IMR-90 (cell line): ENCODE measurements at regions not wholly inside any gene's neighbourhood (a gene's known extent, or its start where the extent isn't known, plus 50 kb on each side); places are given as distances from the start of the nearest gene placed in this dataset.

Experiments used
- ATAC-seq: fragments of 200-7000 bp; cut with Tn5 transposase; 2 replicates; pipeline ENCODE4 v1.9.1; 2020; ENCODE audit warnings: low read depth, mild to moderate bottlenecking, moderate library complexity
- BruUV-seq: library from RNA; stranded (reverse); fragments of 400-500 nt; replicated peaks from 2 replicates; lab custom pipeline; 2021; lab: Mats Ljungman, UMichigan
- CTCF ChIA-PET: fragments of 300-600 bp; formaldehyde crosslinking; extraction: SDS; loops from one replicate; lab custom pipeline; 2021; ENCODE audit warnings: antibody characterized with exemption; lab: Yijun Ruan, JAX
- POLR2A ChIA-PET: fragments of 300-600 bp; sonication (Branson Sonifier 250); formaldehyde crosslinking; loops from one replicate; lab custom pipeline; 2022; ENCODE audit warnings: antibody characterized with exemption; ENCODE audit not compliant: unreplicated experiment; lab: Charles Lee
- DNase-seq: peaks from one replicate; pipeline ENCODE4 v3.0.0; 2013
- H2AFZ ChIP-seq: replicated peaks from 2 replicates; pipeline ENCODE3; 2013; ENCODE audit warnings: low read length, mild to moderate bottlenecking; ENCODE audit not compliant: poor library complexity
- H2AK5ac ChIP-seq: 2 replicates; pipeline ENCODE4 v1.6.1; 2013; ENCODE audit warnings: low read depth, low read length, inconsistent platforms
- H2AK9ac ChIP-seq: replicated peaks from 2 replicates; pipeline ENCODE3; 2013; ENCODE audit warnings: mild to moderate bottlenecking, low read depth, low read length, moderate library complexity; ENCODE audit not compliant: poor library complexity
- H2BK120ac ChIP-seq: 2 replicates; pipeline ENCODE4 v1.6.1; 2013; ENCODE audit warnings: low read depth, low read length, inconsistent platforms
- H2BK15ac ChIP-seq: 3 replicates; pipeline ENCODE4 v1.6.1; 2013; ENCODE audit warnings: low read depth, low read length, inconsistent platforms
- H2BK20ac ChIP-seq: 2 replicates; pipeline ENCODE4 v1.6.1; 2013; ENCODE audit warnings: low read depth, mild to moderate bottlenecking, inconsistent platforms, low read length, moderate library complexity
- H2BK5ac ChIP-seq: 2 replicates; pipeline ENCODE4 v1.6.1; 2013; ENCODE audit warnings: mild to moderate bottlenecking, low read depth, low read length, inconsistent platforms; ENCODE audit not compliant: poor library complexity, severe bottlenecking
- H3K14ac ChIP-seq: replicated peaks from 2 replicates; pipeline ENCODE4 v1.6.1; 2013; ENCODE audit warnings: low read depth, low read length, inconsistent platforms
- H3K18ac ChIP-seq: 2 replicates; pipeline ENCODE4 v1.6.1; 2013; ENCODE audit warnings: low read depth, low read length, control low read depth
- H3K23ac ChIP-seq: 2 replicates; pipeline ENCODE4 v1.6.1; 2013; ENCODE audit warnings: low read depth, low read length, inconsistent platforms
- H3K27ac ChIP-seq: 2 replicates; pipeline ENCODE4 v1.5.1; 2013; ENCODE audit warnings: mild to moderate bottlenecking, control low read depth, low read length; ENCODE audit not compliant: insufficient read depth
- H3K27me3 ChIP-seq: 2 replicates; pipeline ENCODE4 v1.6.1; 2013; ENCODE audit warnings: low read length; ENCODE audit not compliant: control insufficient read depth, insufficient read depth
- H3K36me3 ChIP-seq: 2 replicates; pipeline ENCODE4 v1.6.1; 2013; ENCODE audit warnings: low read length, mixed read lengths; ENCODE audit not compliant: control insufficient read depth, insufficient read depth
- H3K4ac ChIP-seq: 2 replicates; pipeline ENCODE4 v1.6.1; 2013; ENCODE audit warnings: low read depth, low read length, inconsistent platforms
- H3K4me1 ChIP-seq: 2 replicates; pipeline ENCODE4 v1.6.1; 2013; ENCODE audit warnings: low read length, mixed read lengths; ENCODE audit not compliant: control insufficient read depth, insufficient read depth
- H3K4me2 ChIP-seq: 2 replicates; pipeline ENCODE4 v1.6.1; 2013; ENCODE audit warnings: low read depth, mild to moderate bottlenecking, control low read depth, low read length, moderate library complexity
- H3K4me3 ChIP-seq: 2 replicates; pipeline ENCODE4 v1.5.1; 2013; ENCODE audit warnings: low read depth, mild to moderate bottlenecking, control low read depth, low read length, moderate library complexity; ENCODE audit not compliant: insufficient read depth
- H3K56ac ChIP-seq: 2 replicates; pipeline ENCODE4 v1.6.1; 2013; ENCODE audit warnings: low read length, inconsistent platforms; ENCODE audit not compliant: insufficient read depth; ENCODE audit errors: extremely low read depth
- H3K79me1 ChIP-seq, 2 experiments: 2 replicates each; pipeline ENCODE4 v1.6.1; 2013; ENCODE audit warnings: low read length in 2 of 2, inconsistent platforms in 1 of 2, low read depth in 1 of 2
- H3K9ac ChIP-seq: 2 replicates; pipeline ENCODE4 v1.6.1; 2013; ENCODE audit warnings: low read depth, low read length, control low read depth
- H3K9me1 ChIP-seq: 2 replicates; pipeline ENCODE4 v1.6.1; 2013; ENCODE audit warnings: low read length, inconsistent platforms; ENCODE audit not compliant: insufficient read depth
- H3K9me3 ChIP-seq: 2 replicates; pipeline ENCODE4 v1.6.1; 2013; ENCODE audit warnings: low read length; ENCODE audit not compliant: control insufficient read depth, insufficient read depth
- H4K20me1 ChIP-seq: 2 replicates; pipeline ENCODE4 v1.6.1; 2013; ENCODE audit warnings: low read length, inconsistent platforms; ENCODE audit not compliant: insufficient read depth
- H4K5ac ChIP-seq: 2 replicates; pipeline ENCODE4 v1.6.1; 2013; ENCODE audit warnings: mild to moderate bottlenecking, low read depth, low read length, control low read depth
- H4K8ac ChIP-seq, 2 experiments: 2 replicates each; pipeline ENCODE4 v1.6.1; 2013; ENCODE audit warnings: low read depth in 2 of 2, low read length in 2 of 2, control low read depth in 1 of 2, inconsistent platforms in 1 of 2
- H4K91ac ChIP-seq: 2 replicates; pipeline ENCODE4 v1.6.1; 2013; ENCODE audit warnings: low read depth, low read length, inconsistent platforms; ENCODE audit not compliant: insufficient read depth
- BHLHE40 ChIP-seq: fragments of 150-350 bp; IDR thresholded peaks from 2 replicates; pipeline ENCODE4 v1.6.1; 2016; ENCODE audit warnings: mild to moderate bottlenecking, low read depth, low read length
- CEBPB ChIP-seq: IDR thresholded peaks from 2 replicates; pipeline ENCODE4 v1.6.1; 2012; ENCODE audit warnings: low read depth, low read length, improper control_type of control experiment
- CHD1 ChIP-seq: IDR thresholded peaks from 2 replicates; pipeline ENCODE4 v1.6.1; 2012; ENCODE audit warnings: low read depth, low read length, improper control_type of control experiment
- FOS ChIP-seq: fragments of 150-350 bp; IDR thresholded peaks from 2 replicates; pipeline ENCODE4 v1.6.1; 2016; ENCODE audit warnings: low read depth, low read length
- MAFK ChIP-seq: IDR thresholded peaks from 2 replicates; pipeline ENCODE4 v1.6.1; 2012; ENCODE audit warnings: low read depth, low read length, improper control_type of control experiment
- MAZ ChIP-seq: IDR thresholded peaks from 2 replicates; pipeline ENCODE4 v1.6.1; 2012; ENCODE audit warnings: low read depth, mild to moderate bottlenecking, low read length, improper control_type of control experiment, moderate library complexity, borderline replicate concordance
- MXI1 ChIP-seq: IDR thresholded peaks from 2 replicates; pipeline ENCODE4 v1.6.1; 2012; ENCODE audit warnings: low read depth, mild to moderate bottlenecking, low read length, moderate library complexity, borderline replicate concordance
- NFE2L2 ChIP-seq: fragments of 150-350 bp; IDR thresholded peaks from 2 replicates; pipeline ENCODE4 v1.6.1; 2016; ENCODE audit warnings: low read depth, mild to moderate bottlenecking, low read length
- POLR2A ChIP-seq: IDR thresholded peaks from 2 replicates; pipeline ENCODE4 v1.6.1; 2012; ENCODE audit warnings: mild to moderate bottlenecking, low read depth, low read length
- RAD21 ChIP-seq: IDR thresholded peaks from 2 replicates; pipeline ENCODE4 v1.6.1; 2012; ENCODE audit warnings: low read length, improper control_type of control experiment
- RCOR1 ChIP-seq: IDR thresholded peaks from 2 replicates; pipeline ENCODE4 v1.6.1; 2012; ENCODE audit warnings: mild to moderate bottlenecking, low read length, improper control_type of control experiment; ENCODE audit not compliant: insufficient replicate concordance
- RFX5 ChIP-seq: IDR thresholded peaks from 2 replicates; pipeline ENCODE4 v1.8.0; 2012; ENCODE audit warnings: low read depth, mild to moderate bottlenecking, low read length, moderate library complexity
- SMC3 ChIP-seq: fragments of 150-350 bp; IDR thresholded peaks from 2 replicates; pipeline ENCODE4 v1.6.1; 2016; ENCODE audit warnings: low read depth, mild to moderate bottlenecking, antibody characterized with exemption, low read length, moderate library complexity
- WGBS, 2 experiments: methylation state at CpG; one replicate each; pipeline versions ENCODE4 v1.1.5 to v1.1.7; 2013; ENCODE audit warnings: missing lambda C conversion rate in 2 of 2; ENCODE audit not compliant: insufficient read length in 1 of 2; ENCODE audit errors: extremely low coverage in 2 of 2; 5-methylcytosine and 5-hydroxymethylcytosine counted together
- dilution Hi-C: fragments of 300-500 bp; cut with HindIII; formaldehyde crosslinking; loops from one replicate; pipeline ENCODE4 v1.14.3; 2018; ENCODE audit warnings: low sequenced_read_pairs; ENCODE audit not compliant: unreplicated experiment
- in situ Hi-C: fragments of 300-500 bp; cut with MboI; formaldehyde crosslinking; loops from 3 replicates; pipeline ENCODE4 v1.14.3; 2019; ENCODE audit warnings: low sequenced_read_pairs, inconsistent platforms, mixed read lengths
- intact Hi-C: fragments of 100-400 bp; cut with micrococcal nuclease; formaldehyde crosslinking; loops from 2 replicates; pipeline ENCODE4 v1.10.0; 2022
- TF ChIP-seq, protein P1 (sequence below): fragments of 150-350 bp; IDR thresholded peaks from 2 replicates; pipeline ENCODE4 v1.6.1; 2017; ENCODE audit warnings: mild to moderate bottlenecking, antibody characterized with exemption, low read length, low read depth
- TF ChIP-seq, protein P2 (sequence below): conservative IDR thresholded peaks from 2 replicates; pipeline ENCODE4 v1.5.1; 2012; ENCODE audit warnings: mild to moderate bottlenecking, low read depth, low read length, improper control_type of control experiment
- TF ChIP-seq, protein P3 (sequence below): fragments of 150-350 bp; IDR thresholded peaks from 2 replicates; pipeline ENCODE4 v1.6.1; 2016; ENCODE audit warnings: low read depth, mild to moderate bottlenecking, low read length, moderate library complexity, borderline replicate concordance

DNA sequence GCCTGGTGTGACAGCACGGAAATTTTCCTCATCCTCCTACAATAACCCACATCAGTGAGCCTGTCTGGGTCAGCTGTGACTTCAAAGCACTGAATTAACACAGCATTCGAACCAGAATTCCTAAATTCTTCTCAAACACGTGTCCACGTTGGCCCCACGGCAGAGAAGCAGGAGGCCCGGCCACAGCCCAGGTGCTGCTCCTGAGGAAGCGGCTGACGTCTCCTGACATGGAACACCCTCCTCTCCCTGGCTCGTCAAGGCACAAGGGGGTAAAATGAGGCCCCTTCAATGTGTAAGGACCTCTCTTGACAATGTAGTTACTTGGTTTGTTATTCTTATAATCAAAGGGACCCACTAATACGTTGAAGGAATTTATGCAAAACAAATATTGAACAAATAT is 156.3 kb upstream of the GSC start:
- no peak overlapping the region for H3K27ac ChIP-seq
- no peak overlapping the region for H3K9ac ChIP-seq
- no peak overlapping the region for H4K5ac ChIP-seq
- no peaks in the 10 kb centered on the region for H4K20me1 ChIP-seq
- BruUV-seq: no TSS peak
- H3K4me3 ChIP-seq: no peak overlapping the region
- H2AK9ac ChIP-seq: no peak overlapping the region
- TF ChIP-seq, protein P1, sequence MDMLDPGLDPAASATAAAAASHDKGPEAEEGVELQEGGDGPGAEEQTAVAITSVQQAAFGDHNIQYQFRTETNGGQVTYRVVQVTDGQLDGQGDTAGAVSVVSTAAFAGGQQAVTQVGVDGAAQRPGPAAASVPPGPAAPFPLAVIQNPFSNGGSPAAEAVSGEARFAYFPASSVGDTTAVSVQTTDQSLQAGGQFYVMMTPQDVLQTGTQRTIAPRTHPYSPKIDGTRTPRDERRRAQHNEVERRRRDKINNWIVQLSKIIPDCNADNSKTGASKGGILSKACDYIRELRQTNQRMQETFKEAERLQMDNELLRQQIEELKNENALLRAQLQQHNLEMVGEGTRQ: no peak
- TF ChIP-seq FOS (no peak), CEBPB (no peak), BHLHE40 (no peak), RAD21 (no peak), MXI1 (no peak), CHD1 (no peak), POLR2A (no peak), MAFK (no peak), NFE2L2 (no peak), SMC3 (no peak), RCOR1 (no peak), MAZ (no peak), RFX5 (no peak)
- TF ChIP-seq, protein P2, sequence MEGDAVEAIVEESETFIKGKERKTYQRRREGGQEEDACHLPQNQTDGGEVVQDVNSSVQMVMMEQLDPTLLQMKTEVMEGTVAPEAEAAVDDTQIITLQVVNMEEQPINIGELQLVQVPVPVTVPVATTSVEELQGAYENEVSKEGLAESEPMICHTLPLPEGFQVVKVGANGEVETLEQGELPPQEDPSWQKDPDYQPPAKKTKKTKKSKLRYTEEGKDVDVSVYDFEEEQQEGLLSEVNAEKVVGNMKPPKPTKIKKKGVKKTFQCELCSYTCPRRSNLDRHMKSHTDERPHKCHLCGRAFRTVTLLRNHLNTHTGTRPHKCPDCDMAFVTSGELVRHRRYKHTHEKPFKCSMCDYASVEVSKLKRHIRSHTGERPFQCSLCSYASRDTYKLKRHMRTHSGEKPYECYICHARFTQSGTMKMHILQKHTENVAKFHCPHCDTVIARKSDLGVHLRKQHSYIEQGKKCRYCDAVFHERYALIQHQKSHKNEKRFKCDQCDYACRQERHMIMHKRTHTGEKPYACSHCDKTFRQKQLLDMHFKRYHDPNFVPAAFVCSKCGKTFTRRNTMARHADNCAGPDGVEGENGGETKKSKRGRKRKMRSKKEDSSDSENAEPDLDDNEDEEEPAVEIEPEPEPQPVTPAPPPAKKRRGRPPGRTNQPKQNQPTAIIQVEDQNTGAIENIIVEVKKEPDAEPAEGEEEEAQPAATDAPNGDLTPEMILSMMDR: no peak
- TF ChIP-seq, protein P3, sequence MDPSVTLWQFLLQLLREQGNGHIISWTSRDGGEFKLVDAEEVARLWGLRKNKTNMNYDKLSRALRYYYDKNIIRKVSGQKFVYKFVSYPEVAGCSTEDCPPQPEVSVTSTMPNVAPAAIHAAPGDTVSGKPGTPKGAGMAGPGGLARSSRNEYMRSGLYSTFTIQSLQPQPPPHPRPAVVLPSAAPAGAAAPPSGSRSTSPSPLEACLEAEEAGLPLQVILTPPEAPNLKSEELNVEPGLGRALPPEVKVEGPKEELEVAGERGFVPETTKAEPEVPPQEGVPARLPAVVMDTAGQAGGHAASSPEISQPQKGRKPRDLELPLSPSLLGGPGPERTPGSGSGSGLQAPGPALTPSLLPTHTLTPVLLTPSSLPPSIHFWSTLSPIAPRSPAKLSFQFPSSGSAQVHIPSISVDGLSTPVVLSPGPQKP: no peak
- no peaks in the 10 kb centered on the region for H3K79me1 ChIP-seq
- DNase-seq (no peak), ATAC-seq (no peak)
- no peak overlapping the region for H3K23ac ChIP-seq
- intact Hi-C loops: no loop called here
- POLR2A ChIA-PET: no interaction called here
- peaks cover 13% of the 10 kb centered on the region for H3K9me3 ChIP-seq
- no peak overlapping the region for H3K56ac ChIP-seq
- no peak overlapping the region for H3K14ac ChIP-seq
- H2BK15ac ChIP-seq: no peak overlapping the region
- H3K9me1 ChIP-seq: no peaks in the 10 kb centered on the region
- H2BK5ac ChIP-seq: no peak overlapping the region
- no peak overlapping the region for H4K8ac ChIP-seq
- H4K91ac ChIP-seq: no peak overlapping the region
- H3K4me1 ChIP-seq: no peaks in the 10 kb centered on the region
- H2BK120ac ChIP-seq: no peak overlapping the region
- no peak overlapping the region for H3K18ac ChIP-seq
- H3K36me3 ChIP-seq: no peaks in the 10 kb centered on the region
- WGBS, 2 experiments: 20% methylated on average over 1 of the region's 10 CpGs; no CpG with 5 or more reads in 1 of the 2 experiments
- CTCF ChIA-PET: no interaction called here
- H2AK5ac ChIP-seq: no peak overlapping the region
- no peak overlapping the region for H3K4me2 ChIP-seq
- H2AFZ ChIP-seq: no peak overlapping the region
- in situ Hi-C loops: no loop called here
- no peak overlapping the region for H2BK20ac ChIP-seq
- dilution Hi-C loops: no loop called here
- no peaks in the 10 kb centered on the region for H3K27me3 ChIP-seq
- H3K4ac ChIP-seq: no peak overlapping the region
